ENCODE measurements at regions not wholly inside any gene's neighbourhood (a gene's known extent, or its start where the extent isn't known, plus 50 kb on each side); places are given as distances from the start of the nearest gene placed in this dataset.
"Not testable (repeated sequence)": the region's sequence is repeated elsewhere in the genome, so short reads cannot be mapped to it uniquely, and the experiment has no call there.

GRCh38 chr11:69588270-69588669 is 52.7 kb upstream of the CCND1 start:
- peak; percentile 47 for TF ChIP-seq CTCF (IDR thresholded peaks at IDR 0.05; ENCODE audit: insufficient read depth, low read depth, low read length)
- DNase-seq (ENCODE audit: low read depth) = peak; percentile 35
- no peak overlapping the region for H3K4me3 ChIP-seq (ENCODE audit: low read depth, low read length)

- not testable (repeated sequence) for DNase-seq (ENCODE audit: low read depth); H3K4me3 ChIP-seq (ENCODE audit: low read depth, low read length)
These were observed 50.9 kb upstream of the CCND1 start for GRCh38 chr11:69590088-69590487.

All from fibroblast of villous mesenchyme (primary cell).